DND-41 (cell line): ENCODE measurements at regions not wholly inside any gene's neighbourhood (a gene's known extent, or its start where the extent isn't known, plus 50 kb on each side); places are given as distances from the start of the nearest gene placed in this dataset.

ENCODE experiments used
- ATAC-seq: fragments of 200-7000 bp; cut with Tn5 transposase; 3 replicates; pipeline ENCODE4 v1.9.1; 2021; ENCODE audit warnings: low read depth; ENCODE audit not compliant: insufficient read depth
- DNase-seq: peaks from one replicate; pipeline ENCODE4 v3.0.0-alpha.2; 2020
- H2AFZ ChIP-seq: 2 replicates; pipeline ENCODE4 v1.6.0; 2012; ENCODE audit warnings: low read depth, low read length
- H3K27ac ChIP-seq: 2 replicates; pipeline ENCODE4 v1.5.1; 2012; ENCODE audit warnings: low read length, inconsistent platforms
- H3K27me3 ChIP-seq: fragments of 200-600 bp; sonication (generic); 2 replicates; pipeline ENCODE4 v1.6.0; 2012; ENCODE audit warnings: low read length, mild to moderate bottlenecking, inconsistent platforms; ENCODE audit not compliant: insufficient read depth, poor library complexity
- H3K36me3 ChIP-seq: 2 replicates; pipeline ENCODE4 v1.5.1; 2012; ENCODE audit warnings: low read length, inconsistent platforms; ENCODE audit not compliant: insufficient read depth
- H3K4me1 ChIP-seq: 2 replicates; pipeline ENCODE4 v1.5.1; 2012; ENCODE audit warnings: mild to moderate bottlenecking, low read length; ENCODE audit not compliant: insufficient read depth
- H3K4me2 ChIP-seq: 2 replicates; pipeline ENCODE4 v1.6.0; 2012; ENCODE audit warnings: mild to moderate bottlenecking, moderate library complexity, low read length, inconsistent platforms; ENCODE audit not compliant: insufficient read depth
- H3K4me3 ChIP-seq, 2 experiments: fragments of 200-600 bp in 1 of 2; shearing (Covaris generic) in 1 of 2; 2 replicates each; pipeline ENCODE4 v1.5.1; 2012 to 2016; ENCODE audit warnings: inconsistent platforms in 2 of 2, low read length in 2 of 2, mild to moderate bottlenecking in 2 of 2, low read depth in 1 of 2, moderate library complexity in 1 of 2
- H3K79me2 ChIP-seq: 2 replicates; pipeline ENCODE4 v1.6.0; 2012; ENCODE audit warnings: low read length, inconsistent platforms; ENCODE audit not compliant: insufficient read depth
- H3K9ac ChIP-seq: 2 replicates; pipeline ENCODE4 v1.6.0; 2012; ENCODE audit warnings: low read depth, mild to moderate bottlenecking, inconsistent platforms, low read length, moderate library complexity
- H3K9me3 ChIP-seq: 2 replicates; pipeline ENCODE4 v1.5.1; 2012; ENCODE audit warnings: low read length, moderate library complexity, mild to moderate bottlenecking, inconsistent platforms; ENCODE audit not compliant: insufficient read depth, severe bottlenecking
- H4K20me1 ChIP-seq: 2 replicates; pipeline ENCODE4 v1.6.0; 2012; ENCODE audit warnings: low read length; ENCODE audit not compliant: insufficient read depth
- CTCF ChIP-seq: IDR thresholded peaks from 2 replicates; pipeline ENCODE4 v1.5.1; 2012; ENCODE audit warnings: borderline replicate concordance, low read length, moderate library complexity, mild to moderate bottlenecking; ENCODE audit not compliant: poor library complexity, severe bottlenecking; ENCODE audit errors: extremely low read depth
- EZH2 ChIP-seq: IDR thresholded peaks from 3 replicates; pipeline ENCODE4 v1.6.1; 2012; ENCODE audit warnings: borderline replicate concordance, low read depth, mild to moderate bottlenecking, moderate library complexity, low read length, inconsistent platforms; ENCODE audit not compliant: severe bottlenecking

- no peak for ATAC-seq
- no peak for DNase-seq
- no peak overlapping the region for H3K9ac ChIP-seq
- no peaks in the 10 kb centered on the region for H3K9me3 ChIP-seq
- H2AFZ ChIP-seq = no peak overlapping the region
- H3K27me3 ChIP-seq = peaks cover 5% of the 10 kb centered on the region
- no peaks in the 10 kb centered on the region for H3K79me2 ChIP-seq
- TF ChIP-seq EZH2 (no peak), CTCF (no peak)
- H3K4me1 ChIP-seq = no peaks in the 10 kb centered on the region
- H3K36me3 ChIP-seq = no peaks in the 10 kb centered on the region
- no peaks in the 10 kb centered on the region for H4K20me1 ChIP-seq
- no peak overlapping the region for H3K4me2 ChIP-seq
- H3K27ac ChIP-seq = no peak overlapping the region
- H3K4me3 ChIP-seq = no peak overlapping the region
These were observed 85.3 kb upstream of the CLDN18 start for GRCh38 chr3:137924628-137925027.

- Histone ChIP-seq H3K9ac (no peak overlapping the region), H3K36me3 (no peaks in the 10 kb centered on the region), H3K4me1 (no peaks in the 10 kb centered on the region), H3K4me3 (no peak overlapping the region), H3K27me3 (peaks cover 5% of the 10 kb centered on the region), H4K20me1 (no peaks in the 10 kb centered on the region), H3K4me2 (no peak overlapping the region), H3K79me2 (no peaks in the 10 kb centered on the region), H3K27ac (no peak overlapping the region), H2AFZ (no peak overlapping the region), H3K9me3 (no peaks in the 10 kb centered on the region)
- TF ChIP-seq EZH2 (no peak), CTCF (no peak)
- ATAC-seq = no peak
- DNase-seq = no peak
These were observed 84.9 kb upstream of the CLDN18 start for GRCh38 chr3:137925080-137925479.

GRCh38 chr3:137926991-137927390 lies 83.0 kb upstream of the CLDN18 start:
- no peak for DNase-seq
- no peak overlapping the region for H3K27ac ChIP-seq
- TF ChIP-seq CTCF (no peak), EZH2 (no peak)
- H3K4me1 ChIP-seq = no peaks in the 10 kb centered on the region
- H3K9me3 ChIP-seq = no peaks in the 10 kb centered on the region
- H2AFZ ChIP-seq = no peak overlapping the region
- peaks cover 4% of the 10 kb centered on the region for H3K27me3 ChIP-seq
- no peak overlapping the region for H3K4me3 ChIP-seq
- H4K20me1 ChIP-seq = no peaks in the 10 kb centered on the region
- no peak overlapping the region for H3K4me2 ChIP-seq
- ATAC-seq = no peak
- H3K9ac ChIP-seq = no peak overlapping the region
- H3K79me2 ChIP-seq = no peaks in the 10 kb centered on the region
- no peaks in the 10 kb centered on the region for H3K36me3 ChIP-seq

- DNase-seq (no peak), ATAC-seq (no peak)
- no peaks in the 10 kb centered on the region for H4K20me1 ChIP-seq
- no peaks in the 10 kb centered on the region for H3K9me3 ChIP-seq
- H3K4me1 ChIP-seq = no peaks in the 10 kb centered on the region
- no peak for TF ChIP-seq EZH2
- no peak for TF ChIP-seq CTCF
- no peak overlapping the region for H3K27ac ChIP-seq
- H2AFZ ChIP-seq = no peak overlapping the region
- H3K4me2 ChIP-seq = no peak overlapping the region
- H3K9ac ChIP-seq = no peak overlapping the region
- H3K79me2 ChIP-seq = no peaks in the 10 kb centered on the region
- H3K4me3 ChIP-seq = no peak overlapping the region
- no peaks in the 10 kb centered on the region for H3K36me3 ChIP-seq
- peaks cover 5% of the 10 kb centered on the region for H3K27me3 ChIP-seq
These were observed 79.0 kb upstream of the CLDN18 start for GRCh38 chr3:137930976-137931375.
